ENCODE measurements at regions not wholly inside any gene's neighbourhood (a gene's known extent, or its start where the extent isn't known, plus 50 kb on each side); places are given as distances from the start of the nearest gene placed in this dataset.

DNA sequence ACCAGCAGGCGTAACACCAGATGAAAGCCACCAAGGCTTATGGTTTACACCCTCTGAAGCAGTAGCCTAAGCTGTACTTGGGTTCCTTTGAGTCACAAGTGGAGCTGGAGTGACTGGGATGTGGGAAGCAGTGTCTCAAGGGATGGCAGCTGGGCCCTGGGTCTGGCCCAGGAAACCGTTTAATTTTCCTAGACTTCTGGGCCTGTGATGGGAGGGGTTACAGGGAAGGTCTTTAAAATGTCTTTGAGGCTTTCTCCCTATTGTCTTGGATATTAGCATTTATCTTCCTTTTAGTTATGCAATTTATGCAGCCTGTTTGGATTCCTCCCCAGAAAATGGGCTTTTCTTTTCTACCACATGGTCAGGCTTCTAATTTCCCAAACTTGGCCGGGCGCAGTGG, 568.2 kb downstream of the ANKRD7 start:
- H3K4me1 Mint-ChIP-seq (ENCODE audit: low read depth): no peaks in the 10 kb centered on the region
- CTCF ChIA-PET: no interaction called here

DNA sequence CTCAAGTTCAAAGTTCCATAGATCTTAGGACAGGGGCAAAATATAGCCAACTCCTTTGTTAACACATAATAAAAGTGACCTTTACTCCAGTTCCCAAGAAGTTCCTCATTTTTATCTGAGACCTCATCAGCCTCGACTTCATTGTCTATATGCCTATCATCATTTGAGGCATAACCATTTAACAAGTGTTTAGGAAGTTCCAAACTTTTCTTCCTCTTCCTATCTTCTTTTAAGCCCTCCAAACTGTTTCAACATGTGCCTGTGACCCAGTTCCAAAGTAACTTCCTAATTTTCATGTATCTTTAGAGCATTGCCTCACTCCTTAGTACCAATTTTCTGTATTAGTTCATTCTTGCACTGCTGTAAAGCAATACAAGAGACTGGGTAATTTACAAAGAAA, 569.1 kb downstream of the ANKRD7 start:
- Mint-ChIP-seq H3K27ac (no peak overlapping the region), H3K4me3 (no peak overlapping the region)
- CTCF ChIA-PET: no interaction called here

More for the DNA sequence above, 568.2 kb downstream of the ANKRD7 start:
- intact Hi-C loops (cut with micrococcal nuclease): no loop called here
- no peak overlapping the region for H3K4me3 Mint-ChIP-seq
- H3K27me3 Mint-ChIP-seq (ENCODE audit: low read depth): no peaks in the 10 kb centered on the region
- H3K9me3 Mint-ChIP-seq: no peaks in the 10 kb centered on the region
- H3K36me3 Mint-ChIP-seq (ENCODE audit: low read depth): no peaks in the 10 kb centered on the region
- no peak overlapping the region for H3K27ac Mint-ChIP-seq
- no peak for DNase-seq

GRCh38 chr7:118794419-118794818, 569.9 kb downstream of the ANKRD7 start:
- no peak overlapping the region for H3K4me3 Mint-ChIP-seq
- CTCF ChIA-PET: no interaction called here
- H3K36me3 Mint-ChIP-seq (ENCODE audit: low read depth): no peaks in the 10 kb centered on the region
- H3K27ac Mint-ChIP-seq: no peak overlapping the region
- intact Hi-C loops (cut with micrococcal nuclease): no loop called here
- no peaks in the 10 kb centered on the region for H3K27me3 Mint-ChIP-seq (ENCODE audit: low read depth)
- H3K4me1 Mint-ChIP-seq (ENCODE audit: low read depth): no peaks in the 10 kb centered on the region
- no peak for DNase-seq
- peaks cover 6% of the 10 kb centered on the region for H3K9me3 Mint-ChIP-seq

More for the DNA sequence above, 569.1 kb downstream of the ANKRD7 start:
- DNase-seq: no peak
- intact Hi-C loops (cut with micrococcal nuclease): no loop called here
- Mint-ChIP-seq H3K4me1 (ENCODE audit: low read depth) (no peaks in the 10 kb centered on the region), H3K36me3 (ENCODE audit: low read depth) (no peaks in the 10 kb centered on the region), H3K9me3 (peaks cover 3% of the 10 kb centered on the region), H3K27me3 (ENCODE audit: low read depth) (no peaks in the 10 kb centered on the region)

DNA sequence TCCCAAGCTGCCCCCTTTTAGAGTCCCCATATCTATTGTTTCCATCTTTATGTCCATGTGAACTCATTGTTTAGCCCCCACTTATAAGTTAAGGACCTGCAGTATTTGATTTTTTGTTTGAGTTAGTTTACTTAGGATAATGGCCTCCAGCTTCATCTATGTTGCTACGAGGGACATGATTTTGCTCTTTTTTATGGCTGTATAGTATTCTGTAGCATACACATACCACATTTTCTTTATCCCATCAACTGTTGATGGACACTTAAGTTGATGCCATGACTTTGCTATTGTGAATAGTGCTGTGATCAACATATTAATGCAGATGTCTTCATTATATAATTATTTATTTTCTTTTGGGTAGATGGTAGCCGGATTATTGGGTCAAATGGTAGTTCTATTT, 576.9 kb downstream of the ANKRD7 start:
- peaks cover 2% of the 10 kb centered on the region for H3K36me3 Mint-ChIP-seq (ENCODE audit: low read depth)
- H3K4me1 Mint-ChIP-seq (ENCODE audit: low read depth): no peaks in the 10 kb centered on the region
- no peak overlapping the region for H3K27ac Mint-ChIP-seq
- H3K27me3 Mint-ChIP-seq (ENCODE audit: low read depth): no peaks in the 10 kb centered on the region
- no peak overlapping the region for H3K4me3 Mint-ChIP-seq
- intact Hi-C loops (cut with micrococcal nuclease): no loop called here
- CTCF ChIA-PET: no interaction called here
- DNase-seq: no peak
- H3K9me3 Mint-ChIP-seq: peaks cover 11% of the 10 kb centered on the region

DNA sequence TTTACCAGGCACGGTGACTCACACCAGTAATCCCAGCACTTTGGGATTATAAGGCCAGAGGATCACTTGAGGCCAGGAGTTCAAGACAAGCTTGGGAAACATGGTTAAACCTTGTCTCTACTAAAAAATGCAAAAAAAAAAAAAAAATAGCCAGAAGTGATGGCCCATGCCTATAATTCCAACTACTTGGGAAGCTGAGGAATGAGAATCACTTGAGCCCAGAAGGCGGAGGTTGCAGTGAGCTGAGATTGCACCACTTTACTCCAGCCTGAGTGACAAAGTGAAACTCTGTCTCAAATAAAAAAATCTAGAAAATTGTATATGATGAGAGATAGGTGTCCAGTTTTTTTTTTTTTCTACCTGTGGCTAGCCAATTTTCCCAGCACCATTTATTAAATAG, 578.2 kb downstream of the ANKRD7 start:
- Mint-ChIP-seq H3K27me3 (ENCODE audit: low read depth) (no peaks in the 10 kb centered on the region), H3K27ac (no peak overlapping the region), H3K4me3 (no peak overlapping the region), H3K4me1 (ENCODE audit: low read depth) (no peaks in the 10 kb centered on the region), H3K36me3 (ENCODE audit: low read depth) (peaks cover 2% of the 10 kb centered on the region), H3K9me3 (peaks cover 11% of the 10 kb centered on the region)
- DNase-seq: no peak
- CTCF ChIA-PET: no interaction called here
- intact Hi-C loops (cut with micrococcal nuclease): no loop called here

GRCh38 chr7:118826246-118826645, 601.7 kb downstream of the ANKRD7 start:
- H3K27ac Mint-ChIP-seq: no peak overlapping the region
- intact Hi-C loops (cut with micrococcal nuclease): no loop called here
- no peak for DNase-seq
- H3K4me3 Mint-ChIP-seq: no peak overlapping the region
- no peaks in the 10 kb centered on the region for H3K36me3 Mint-ChIP-seq (ENCODE audit: low read depth)
- CTCF ChIA-PET: interaction anchor here (0.7 kb wide), 1 partner anchor 196 kb away, joined by 3 read pairs; no protein-coding TSS in a partner anchor
- peaks cover 2% of the 10 kb centered on the region for H3K9me3 Mint-ChIP-seq
- H3K27me3 Mint-ChIP-seq (ENCODE audit: low read depth): no peaks in the 10 kb centered on the region
- no peaks in the 10 kb centered on the region for H3K4me1 Mint-ChIP-seq (ENCODE audit: low read depth)

- Mint-ChIP-seq H3K9me3 (peaks cover 19% of the 10 kb centered on the region), H3K4me1 (ENCODE audit: low read depth) (no peaks in the 10 kb centered on the region), H3K4me3 (no peak overlapping the region), H3K27ac (no peak overlapping the region), H3K36me3 (ENCODE audit: low read depth) (no peaks in the 10 kb centered on the region), H3K27me3 (ENCODE audit: low read depth) (no peaks in the 10 kb centered on the region)
- DNase-seq: no peak
- intact Hi-C loops (cut with micrococcal nuclease): no loop called here
- CTCF ChIA-PET: no interaction called here
These were observed 612.4 kb downstream of the ANKRD7 start for GRCh38 chr7:118836933-118837332.

GRCh38 chr7:118839515-118839914, 615.0 kb downstream of the ANKRD7 start:
- intact Hi-C loops (cut with micrococcal nuclease): no loop called here
- Mint-ChIP-seq H3K27me3 (ENCODE audit: low read depth) (no peaks in the 10 kb centered on the region), H3K27ac (no peak overlapping the region), H3K4me3 (no peak overlapping the region), H3K4me1 (ENCODE audit: low read depth) (no peaks in the 10 kb centered on the region), H3K36me3 (ENCODE audit: low read depth) (no peaks in the 10 kb centered on the region), H3K9me3 (peaks cover 14% of the 10 kb centered on the region)
- CTCF ChIA-PET: interaction anchor here (0.6 kb wide), 1 partner anchor 588 kb away, joined by 3 read pairs; no protein-coding TSS in a partner anchor
- DNase-seq: no peak

- intact Hi-C loops (cut with micrococcal nuclease): no loop called here
- no peak overlapping the region for H3K27ac Mint-ChIP-seq
These were observed 619.0 kb downstream of the ANKRD7 start for GRCh38 chr7:118843456-118843855.

DNA sequence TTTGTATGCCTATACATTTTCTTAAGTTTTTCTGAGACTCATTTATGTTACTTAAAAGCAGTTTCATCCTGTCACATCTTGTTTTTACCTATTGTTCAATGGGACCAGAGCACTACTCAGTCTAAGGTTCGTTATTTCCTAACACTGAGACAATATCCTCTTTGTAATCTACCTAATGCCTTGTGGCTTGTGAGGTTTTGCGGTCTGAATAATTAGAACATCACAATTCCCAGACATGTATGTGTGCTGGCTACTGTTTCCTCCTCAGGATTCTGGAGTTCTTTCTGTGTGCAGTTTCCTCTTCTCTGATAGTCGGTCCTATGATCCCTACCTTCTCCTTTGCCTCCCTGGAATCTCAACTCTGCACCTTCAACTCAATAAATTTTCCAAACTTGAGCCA, 620.2 kb downstream of the ANKRD7 start:
- CTCF ChIA-PET: no interaction called here
- H3K27ac Mint-ChIP-seq: no peak overlapping the region
- no peak overlapping the region for H3K4me3 Mint-ChIP-seq
- no peaks in the 10 kb centered on the region for H3K4me1 Mint-ChIP-seq (ENCODE audit: low read depth)
- intact Hi-C loops (cut with micrococcal nuclease): no loop called here
- H3K9me3 Mint-ChIP-seq: peaks cover 7% of the 10 kb centered on the region
- DNase-seq: no peak
- H3K27me3 Mint-ChIP-seq (ENCODE audit: low read depth): no peaks in the 10 kb centered on the region
- H3K36me3 Mint-ChIP-seq (ENCODE audit: low read depth): no peaks in the 10 kb centered on the region

More at GRCh38 chr7:118843456-118843855, 619.0 kb downstream of the ANKRD7 start:
- no peaks in the 10 kb centered on the region for H3K36me3 Mint-ChIP-seq (ENCODE audit: low read depth)
- no peaks in the 10 kb centered on the region for H3K27me3 Mint-ChIP-seq (ENCODE audit: low read depth)
- no peak overlapping the region for H3K4me3 Mint-ChIP-seq
- CTCF ChIA-PET: no interaction called here
- H3K4me1 Mint-ChIP-seq (ENCODE audit: low read depth): no peaks in the 10 kb centered on the region
- no peak for DNase-seq
- H3K9me3 Mint-ChIP-seq: peaks cover 11% of the 10 kb centered on the region

- Mint-ChIP-seq H3K4me3 (no peak overlapping the region), H3K9me3 (peaks cover 7% of the 10 kb centered on the region), H3K4me1 (ENCODE audit: low read depth) (no peaks in the 10 kb centered on the region), H3K27ac (no peak overlapping the region), H3K36me3 (ENCODE audit: low read depth) (no peaks in the 10 kb centered on the region), H3K27me3 (ENCODE audit: low read depth) (no peaks in the 10 kb centered on the region)
- intact Hi-C loops (cut with micrococcal nuclease): no loop called here
- CTCF ChIA-PET: no interaction called here
- DNase-seq: no peak
These were observed 621.3 kb downstream of the ANKRD7 start for GRCh38 chr7:118845791-118846190.

DNA sequence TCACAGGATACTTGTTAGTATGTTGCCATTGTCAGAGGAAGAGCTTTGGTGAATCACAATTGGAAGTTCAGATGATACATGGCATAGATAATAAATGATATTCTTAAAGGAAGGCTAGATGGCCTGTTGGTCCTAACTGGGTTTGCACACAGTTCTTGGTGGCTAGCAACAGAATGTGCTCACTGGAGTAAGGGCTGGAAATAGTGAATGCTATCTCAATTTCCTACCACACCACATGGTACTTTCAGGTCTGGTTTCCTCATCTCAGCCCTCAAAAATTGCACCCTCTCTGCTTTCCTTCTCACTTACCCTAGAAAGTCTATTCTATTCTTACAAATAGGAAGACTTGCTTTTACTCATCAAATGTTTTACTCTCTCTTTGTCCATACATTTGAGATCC, 622.5 kb downstream of the ANKRD7 start:
- DNase-seq: no peak
- H3K9me3 Mint-ChIP-seq: peaks cover 3% of the 10 kb centered on the region
- no peaks in the 10 kb centered on the region for H3K27me3 Mint-ChIP-seq (ENCODE audit: low read depth)
- no peak overlapping the region for H3K4me3 Mint-ChIP-seq
- H3K4me1 Mint-ChIP-seq (ENCODE audit: low read depth): no peaks in the 10 kb centered on the region
- CTCF ChIA-PET: no interaction called here
- intact Hi-C loops (cut with micrococcal nuclease): no loop called here
- H3K27ac Mint-ChIP-seq: no peak overlapping the region
- H3K36me3 Mint-ChIP-seq (ENCODE audit: low read depth): no peaks in the 10 kb centered on the region

DNA sequence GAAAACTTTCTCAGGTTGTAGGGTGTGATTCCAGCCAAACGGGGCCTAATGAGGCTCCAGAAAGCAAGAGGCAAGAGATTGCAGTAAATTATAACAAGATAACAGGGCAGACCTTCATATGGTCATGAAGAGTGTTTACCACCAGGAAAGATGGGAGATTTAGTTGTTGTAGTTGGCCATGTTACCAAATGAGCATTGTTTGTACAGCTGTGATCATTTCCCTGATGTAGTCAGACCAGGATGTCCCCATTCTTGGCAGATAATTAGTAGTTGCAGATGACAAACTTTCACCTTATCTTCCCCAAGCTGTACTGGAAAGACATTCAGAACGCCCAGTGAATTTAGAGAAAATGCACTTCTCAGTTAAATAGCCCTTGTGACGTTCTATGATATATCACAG, 630.8 kb downstream of the ANKRD7 start:
- no peaks in the 10 kb centered on the region for H3K27me3 Mint-ChIP-seq (ENCODE audit: low read depth)
- no peaks in the 10 kb centered on the region for H3K36me3 Mint-ChIP-seq (ENCODE audit: low read depth)
- peaks cover 6% of the 10 kb centered on the region for H3K9me3 Mint-ChIP-seq
- CTCF ChIA-PET: no interaction called here
- intact Hi-C loops (cut with micrococcal nuclease): no loop called here
- DNase-seq: no peak
- no peak overlapping the region for H3K27ac Mint-ChIP-seq
- no peaks in the 10 kb centered on the region for H3K4me1 Mint-ChIP-seq (ENCODE audit: low read depth)
- no peak overlapping the region for H3K4me3 Mint-ChIP-seq

GRCh38 chr7:118858651-118859149, 634.2 kb downstream of the ANKRD7 start:
- CTCF ChIA-PET: no interaction called here
- no peaks in the 10 kb centered on the region for H3K36me3 Mint-ChIP-seq (ENCODE audit: low read depth)
- no peak overlapping the region for H3K4me3 Mint-ChIP-seq
- no peak for DNase-seq
- no peaks in the 10 kb centered on the region for H3K4me1 Mint-ChIP-seq (ENCODE audit: low read depth)
- intact Hi-C loops (cut with micrococcal nuclease): no loop called here
- no peaks in the 10 kb centered on the region for H3K9me3 Mint-ChIP-seq
- H3K27ac Mint-ChIP-seq: no peak overlapping the region
- H3K27me3 Mint-ChIP-seq (ENCODE audit: low read depth): no peaks in the 10 kb centered on the region
